Activated T-cell treated with anti-CD3 and anti-CD28 coated beads, Interleukin-2, amount 50 U/mL, for 4 hours (primary cell): ENCODE measurements at regions not wholly inside any gene's neighbourhood (a gene's known extent, or its start where the extent isn't known, plus 50 kb on each side); places are given as distances from the start of the nearest gene placed in this dataset.

Source experiments
- ATAC-seq, 2 donors: fragments of 200-7000 bp; cut with Tn5 transposase; one replicate each; pipeline ENCODE4 v1.10.0; 2021
- DNase-seq: peaks from one replicate; pipeline ENCODE4 v3.0.0-alpha.2; 2020
- H3K27me3 Mint-ChIP-seq: one replicate; pipeline ENCODE4 v1.8.0; 2021; ENCODE audit warnings: low read depth, mixed read lengths
- H3K36me3 Mint-ChIP-seq: one replicate; pipeline ENCODE4 v1.8.0; 2022; ENCODE audit warnings: mixed read lengths; ENCODE audit not compliant: insufficient read depth
- H3K4me1 Mint-ChIP-seq: one replicate; pipeline ENCODE4 v1.8.0; 2021; ENCODE audit warnings: low read depth, mixed read lengths
- H3K4me3 Mint-ChIP-seq: one replicate; pipeline ENCODE4 v1.8.0; 2021; ENCODE audit warnings: mild to moderate bottlenecking, moderate library complexity, mixed read lengths
- H3K9me3 Mint-ChIP-seq: one replicate; pipeline ENCODE4 v1.8.0; 2021; ENCODE audit warnings: mixed read lengths

DNA sequence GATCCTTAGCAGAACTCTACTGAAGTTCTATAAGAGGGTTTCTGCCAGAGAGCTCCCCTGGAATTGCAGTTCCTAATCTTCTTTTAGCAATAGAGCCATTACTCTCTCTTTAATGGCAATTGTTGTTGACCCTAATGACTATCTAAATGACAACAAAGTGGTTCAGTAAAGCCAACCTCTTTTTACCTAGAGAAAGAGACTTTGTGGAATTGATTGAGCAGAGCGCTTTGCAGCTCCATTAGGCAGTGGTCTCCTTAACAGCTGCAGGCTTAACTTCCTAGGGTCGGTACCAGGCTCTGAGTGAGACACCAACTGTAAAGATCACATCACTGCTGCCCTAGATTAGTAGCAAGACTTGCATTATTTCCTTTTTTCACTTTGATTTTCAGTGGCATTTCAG is 1472.9 kb upstream of the TENM3 start:
- H3K4me1 Mint-ChIP-seq, result no peaks in the 10 kb centered on the region

GRCh38 chr4:180784940-180785339 is 1458.3 kb upstream of the TENM3 start:
- H3K9me3 Mint-ChIP-seq, result peaks cover 15% of the 10 kb centered on the region
- DNase-seq, result no peak
- H3K27me3 Mint-ChIP-seq, result no peaks in the 10 kb centered on the region
- no peaks in the 10 kb centered on the region for H3K4me1 Mint-ChIP-seq
- H3K36me3 Mint-ChIP-seq, result no peaks in the 10 kb centered on the region
- no peak overlapping the region for H3K4me3 Mint-ChIP-seq
- no peak for ATAC-seq

More for the DNA sequence above, 1472.9 kb upstream of the TENM3 start:
- peaks cover 30% of the 10 kb centered on the region for H3K9me3 Mint-ChIP-seq
- no peak overlapping the region for H3K4me3 Mint-ChIP-seq
- DNase-seq (no peak), ATAC-seq (no peak)
- no peaks in the 10 kb centered on the region for H3K27me3 Mint-ChIP-seq
- H3K36me3 Mint-ChIP-seq, result no peaks in the 10 kb centered on the region

DNA sequence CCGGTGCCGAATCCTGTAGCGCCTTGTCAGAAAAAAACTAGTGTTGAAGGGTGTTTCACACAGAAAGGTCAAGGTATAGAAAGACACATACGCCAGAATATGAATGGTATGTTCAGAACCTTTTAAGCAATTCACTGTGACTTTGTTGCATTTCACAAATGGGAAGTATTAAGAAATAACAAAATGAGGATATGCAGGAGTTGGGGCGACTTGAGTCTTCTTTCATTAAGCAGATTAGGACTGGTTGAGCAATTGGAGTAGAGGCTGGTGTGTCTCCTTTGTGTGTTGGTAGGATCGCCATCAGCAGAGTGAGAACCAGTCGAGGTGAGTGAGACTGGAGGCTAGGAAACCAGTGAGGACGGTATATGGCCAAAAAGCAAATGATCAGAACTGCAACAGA is 1454.5 kb upstream of the TENM3 start:
- Mint-ChIP-seq H3K4me3 (no peak overlapping the region), H3K4me1 (no peaks in the 10 kb centered on the region), H3K27me3 (no peaks in the 10 kb centered on the region), H3K36me3 (no peaks in the 10 kb centered on the region), H3K9me3 (peaks cover 4% of the 10 kb centered on the region)
- ATAC-seq (no peak), DNase-seq (no peak)

DNA sequence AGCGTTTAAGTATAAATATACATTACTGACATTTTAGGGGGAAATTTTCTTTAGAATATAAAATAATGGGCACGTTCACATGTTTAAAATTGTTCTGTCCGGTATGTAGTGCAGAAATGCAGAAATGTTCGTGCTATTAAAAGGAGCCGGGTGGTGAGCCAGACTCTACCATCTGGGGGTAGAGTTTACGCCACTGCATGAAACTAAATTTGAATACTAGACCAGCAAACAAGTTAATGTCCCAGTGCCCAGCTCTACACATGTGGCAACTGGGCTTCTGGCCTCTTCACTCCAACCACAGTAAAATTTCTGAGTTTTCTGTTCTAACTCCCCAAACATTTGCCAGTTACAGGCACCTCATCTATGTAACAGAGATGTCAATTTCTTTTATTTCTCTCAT is 1453.3 kb upstream of the TENM3 start:
- Mint-ChIP-seq H3K4me3 (no peak overlapping the region), H3K27me3 (no peaks in the 10 kb centered on the region), H3K36me3 (no peaks in the 10 kb centered on the region), H3K4me1 (no peaks in the 10 kb centered on the region), H3K9me3 (peaks cover 4% of the 10 kb centered on the region)
- ATAC-seq (no peak), DNase-seq (no peak)

DNA sequence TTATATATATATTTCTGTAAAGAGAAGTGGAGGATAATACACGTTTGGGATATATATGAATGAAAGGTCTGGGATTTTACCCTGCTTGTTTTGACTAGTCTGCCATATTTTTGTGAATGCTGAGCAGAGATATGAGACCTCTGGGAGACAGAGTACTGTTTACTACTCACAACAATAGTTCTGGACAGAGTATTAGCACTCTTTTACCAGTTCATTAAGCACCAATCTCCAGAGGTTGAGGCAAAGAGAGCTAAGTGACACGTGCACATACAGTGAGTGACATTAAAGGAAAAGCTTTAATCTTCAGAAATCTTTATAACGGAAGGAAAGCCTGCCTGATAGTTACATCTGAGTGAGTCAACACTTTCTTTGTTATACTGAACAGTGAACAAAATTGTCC is 1452.7 kb upstream of the TENM3 start:
- Mint-ChIP-seq H3K4me1 (no peaks in the 10 kb centered on the region), H3K27me3 (no peaks in the 10 kb centered on the region), H3K9me3 (peaks cover 4% of the 10 kb centered on the region), H3K36me3 (no peaks in the 10 kb centered on the region), H3K4me3 (no peak overlapping the region)
- no peak for ATAC-seq
- no peak for DNase-seq

DNA sequence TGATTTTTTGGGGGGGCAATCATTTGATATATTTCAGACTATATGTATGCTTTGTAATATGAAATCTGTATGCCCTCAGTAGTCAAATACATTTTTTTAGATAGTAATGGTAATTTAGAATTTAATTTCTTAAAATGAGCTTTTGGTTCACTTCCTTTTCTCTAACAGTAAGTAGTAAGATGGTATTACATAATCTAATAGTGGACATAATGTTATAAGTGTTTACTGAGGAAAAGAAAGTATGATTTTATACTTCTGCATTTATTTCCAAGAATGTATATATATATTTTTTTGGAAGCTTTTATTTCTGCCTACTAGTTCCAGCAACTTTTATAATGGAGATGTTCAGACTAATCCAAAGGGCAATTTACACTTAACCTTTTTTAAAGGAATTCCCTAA is 1450.7 kb upstream of the TENM3 start:
- no peaks in the 10 kb centered on the region for H3K36me3 Mint-ChIP-seq
- no peaks in the 10 kb centered on the region for H3K4me1 Mint-ChIP-seq
- H3K27me3 Mint-ChIP-seq, result no peaks in the 10 kb centered on the region
- H3K4me3 Mint-ChIP-seq, result no peak overlapping the region
- ATAC-seq (no peak), DNase-seq (no peak)
- H3K9me3 Mint-ChIP-seq, result peaks cover 4% of the 10 kb centered on the region

GRCh38 chr4:180794333-180794732 is 1448.9 kb upstream of the TENM3 start:
- H3K4me1 Mint-ChIP-seq, result no peaks in the 10 kb centered on the region

DNA sequence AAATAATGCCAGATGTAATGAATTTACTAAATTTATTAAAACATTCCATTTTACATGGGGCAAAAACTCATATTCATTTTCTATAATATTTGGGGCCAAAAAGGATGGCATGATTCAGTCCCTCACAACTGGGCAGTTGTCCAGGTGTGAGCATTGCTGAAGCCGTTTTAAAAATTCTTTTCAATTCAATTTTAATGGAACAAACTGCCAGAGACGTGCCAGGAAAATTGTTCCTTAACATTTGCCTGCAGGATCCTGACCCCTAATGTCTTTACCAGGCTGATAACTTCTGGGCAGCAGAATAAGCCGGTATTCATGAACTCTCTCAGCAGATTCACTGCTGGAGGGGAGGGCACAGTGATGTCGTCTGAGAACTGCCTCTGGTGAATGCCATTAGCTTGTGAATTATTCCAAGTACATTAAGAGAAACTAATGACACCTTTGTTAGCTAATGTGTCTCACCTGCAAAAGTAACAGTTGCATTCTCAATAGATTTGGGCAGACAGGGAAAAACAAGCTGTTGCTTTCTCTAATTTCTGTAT is 1445.1 kb upstream of the TENM3 start:
- DNase-seq (no peak), ATAC-seq (no peak)
- H3K27me3 Mint-ChIP-seq, result no peaks in the 10 kb centered on the region
- H3K4me3 Mint-ChIP-seq, result no peak overlapping the region
- peaks cover 3% of the 10 kb centered on the region for H3K9me3 Mint-ChIP-seq
- no peaks in the 10 kb centered on the region for H3K4me1 Mint-ChIP-seq
- no peaks in the 10 kb centered on the region for H3K36me3 Mint-ChIP-seq

More at GRCh38 chr4:180794333-180794732, 1448.9 kb upstream of the TENM3 start:
- Mint-ChIP-seq H3K36me3 (no peaks in the 10 kb centered on the region), H3K27me3 (no peaks in the 10 kb centered on the region), H3K4me3 (no peak overlapping the region), H3K9me3 (no peaks in the 10 kb centered on the region)
- DNase-seq (no peak), ATAC-seq (no peak)

DNA sequence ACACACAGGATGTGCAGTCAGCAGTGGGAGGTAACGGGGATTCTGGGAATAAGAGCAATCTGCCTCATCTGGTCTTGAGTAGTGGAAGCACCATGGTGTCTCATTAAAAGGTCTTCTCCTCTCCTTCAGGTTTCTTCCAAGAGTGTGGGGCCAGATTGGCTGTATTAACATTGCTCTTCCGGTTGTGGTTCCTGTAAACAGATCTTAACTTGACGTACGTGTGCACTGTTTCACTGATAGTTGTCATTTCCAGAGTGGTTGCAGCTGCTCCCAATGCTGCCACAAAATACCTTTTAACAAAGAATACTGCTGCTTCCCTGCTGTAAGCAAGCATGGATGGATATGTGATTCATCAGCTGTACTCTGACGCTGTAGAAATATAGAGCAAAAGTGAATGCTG is 1443.4 kb upstream of the TENM3 start:
- no peaks in the 10 kb centered on the region for H3K4me1 Mint-ChIP-seq
- peaks cover 3% of the 10 kb centered on the region for H3K9me3 Mint-ChIP-seq
- H3K27me3 Mint-ChIP-seq, result no peaks in the 10 kb centered on the region
- DNase-seq, result no peak
- ATAC-seq, result no peak
- no peaks in the 10 kb centered on the region for H3K36me3 Mint-ChIP-seq
- H3K4me3 Mint-ChIP-seq, result no peak overlapping the region

- Mint-ChIP-seq H3K36me3 (no peaks in the 10 kb centered on the region), H3K9me3 (peaks cover 3% of the 10 kb centered on the region), H3K4me3 (no peak overlapping the region), H3K4me1 (no peaks in the 10 kb centered on the region), H3K27me3 (no peaks in the 10 kb centered on the region)
- ATAC-seq (no peak), DNase-seq (no peak)
Observed at GRCh38 chr4:180805101-180805500, 1438.1 kb upstream of the TENM3 start.

DNA sequence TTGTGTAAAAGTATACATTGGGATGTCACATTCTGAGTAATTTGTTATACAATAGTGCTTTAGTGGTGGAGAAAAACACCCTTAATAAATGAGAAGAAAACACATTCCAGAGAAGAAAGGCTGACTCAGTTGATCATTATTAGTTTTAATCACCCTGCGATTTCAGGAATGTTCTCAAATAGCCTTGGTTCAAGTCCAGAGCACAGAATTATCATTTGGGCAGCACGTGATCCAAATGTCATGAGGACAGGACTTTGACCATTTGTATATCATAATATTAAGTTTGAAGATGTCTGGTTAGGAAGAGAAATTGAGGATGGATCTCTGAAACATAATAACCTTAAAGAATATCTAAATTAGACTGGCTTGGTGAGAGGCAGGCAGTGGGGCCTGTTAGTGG is 1434.3 kb upstream of the TENM3 start:
- no peak overlapping the region for H3K4me3 Mint-ChIP-seq
- no peaks in the 10 kb centered on the region for H3K27me3 Mint-ChIP-seq
- DNase-seq, result no peak
- H3K4me1 Mint-ChIP-seq, result no peaks in the 10 kb centered on the region
- H3K36me3 Mint-ChIP-seq, result no peaks in the 10 kb centered on the region
- peaks cover 3% of the 10 kb centered on the region for H3K9me3 Mint-ChIP-seq
- ATAC-seq, result no peak

GRCh38 chr4:180809439-180809838 is 1433.8 kb upstream of the TENM3 start:
- ATAC-seq, result no peak

GRCh38 chr4:180810581-180810980 is 1432.6 kb upstream of the TENM3 start:
- Mint-ChIP-seq H3K9me3 (peaks cover 3% of the 10 kb centered on the region), H3K4me3 (no peak overlapping the region), H3K27me3 (no peaks in the 10 kb centered on the region)

More at GRCh38 chr4:180809439-180809838, 1433.8 kb upstream of the TENM3 start:
- Mint-ChIP-seq H3K4me3 (no peak overlapping the region), H3K27me3 (no peaks in the 10 kb centered on the region), H3K9me3 (peaks cover 3% of the 10 kb centered on the region), H3K36me3 (no peaks in the 10 kb centered on the region), H3K4me1 (no peaks in the 10 kb centered on the region)
- no peak for DNase-seq

DNA sequence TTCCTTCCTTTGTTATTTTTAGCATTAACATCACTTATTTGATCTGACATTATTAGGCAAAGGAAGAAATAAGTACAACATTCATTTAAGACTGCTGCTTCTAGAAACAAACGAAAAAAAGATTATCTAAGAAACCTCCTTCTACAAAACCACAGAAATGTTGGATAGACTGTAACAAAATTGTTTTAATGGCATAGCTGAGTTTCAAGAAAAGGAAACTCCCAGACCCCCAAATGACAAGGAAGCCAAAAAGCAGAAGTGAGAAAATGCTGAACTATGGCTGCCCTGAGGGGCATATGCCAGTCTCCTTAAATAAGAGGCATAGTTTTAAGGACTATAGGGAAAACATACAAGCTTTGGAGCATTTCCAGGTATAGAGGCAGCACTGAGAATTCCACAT is 1431.6 kb upstream of the TENM3 start:
- ATAC-seq (no peak), DNase-seq (no peak)
- no peak overlapping the region for H3K4me3 Mint-ChIP-seq
- H3K27me3 Mint-ChIP-seq, result no peaks in the 10 kb centered on the region
- no peaks in the 10 kb centered on the region for H3K4me1 Mint-ChIP-seq
- no peaks in the 10 kb centered on the region for H3K36me3 Mint-ChIP-seq
- H3K9me3 Mint-ChIP-seq, result peaks cover 3% of the 10 kb centered on the region

More at GRCh38 chr4:180810581-180810980, 1432.6 kb upstream of the TENM3 start:
- no peaks in the 10 kb centered on the region for H3K4me1 Mint-ChIP-seq
- ATAC-seq (no peak), DNase-seq (no peak)
- H3K36me3 Mint-ChIP-seq, result no peaks in the 10 kb centered on the region

GRCh38 chr4:180812783-180813182 is 1430.4 kb upstream of the TENM3 start:
- DNase-seq, result no peak
- no peak for ATAC-seq
- H3K4me1 Mint-ChIP-seq, result no peaks in the 10 kb centered on the region
- no peak overlapping the region for H3K4me3 Mint-ChIP-seq
- H3K36me3 Mint-ChIP-seq, result no peaks in the 10 kb centered on the region
- no peaks in the 10 kb centered on the region for H3K27me3 Mint-ChIP-seq
- H3K9me3 Mint-ChIP-seq, result no peaks in the 10 kb centered on the region
